ENCODE measurements at regions not wholly inside any gene's neighbourhood (a gene's known extent, or its start where the extent isn't known, plus 50 kb on each side); places are given as distances from the start of the nearest gene placed in this dataset.

GRCh38 chr1:189522441-189522840 lies 955.2 kb downstream of the BRINP3 start:
- no peak for DNase-seq (ENCODE audit: low spot score)
- no peak for ATAC-seq (ENCODE audit: low FRiP score)
- TF ChIP-seq, protein P1, sequence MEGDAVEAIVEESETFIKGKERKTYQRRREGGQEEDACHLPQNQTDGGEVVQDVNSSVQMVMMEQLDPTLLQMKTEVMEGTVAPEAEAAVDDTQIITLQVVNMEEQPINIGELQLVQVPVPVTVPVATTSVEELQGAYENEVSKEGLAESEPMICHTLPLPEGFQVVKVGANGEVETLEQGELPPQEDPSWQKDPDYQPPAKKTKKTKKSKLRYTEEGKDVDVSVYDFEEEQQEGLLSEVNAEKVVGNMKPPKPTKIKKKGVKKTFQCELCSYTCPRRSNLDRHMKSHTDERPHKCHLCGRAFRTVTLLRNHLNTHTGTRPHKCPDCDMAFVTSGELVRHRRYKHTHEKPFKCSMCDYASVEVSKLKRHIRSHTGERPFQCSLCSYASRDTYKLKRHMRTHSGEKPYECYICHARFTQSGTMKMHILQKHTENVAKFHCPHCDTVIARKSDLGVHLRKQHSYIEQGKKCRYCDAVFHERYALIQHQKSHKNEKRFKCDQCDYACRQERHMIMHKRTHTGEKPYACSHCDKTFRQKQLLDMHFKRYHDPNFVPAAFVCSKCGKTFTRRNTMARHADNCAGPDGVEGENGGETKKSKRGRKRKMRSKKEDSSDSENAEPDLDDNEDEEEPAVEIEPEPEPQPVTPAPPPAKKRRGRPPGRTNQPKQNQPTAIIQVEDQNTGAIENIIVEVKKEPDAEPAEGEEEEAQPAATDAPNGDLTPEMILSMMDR (IDR thresholded peaks at IDR 0.05), result no peak

- DNase-seq (ENCODE audit: low spot score), result no peak
- TF ChIP-seq, protein P1 (IDR thresholded peaks at IDR 0.05), result no peak
- no peak for ATAC-seq (ENCODE audit: low FRiP score)
These were observed 953.2 kb downstream of the BRINP3 start for GRCh38 chr1:189524501-189524900.

DNA sequence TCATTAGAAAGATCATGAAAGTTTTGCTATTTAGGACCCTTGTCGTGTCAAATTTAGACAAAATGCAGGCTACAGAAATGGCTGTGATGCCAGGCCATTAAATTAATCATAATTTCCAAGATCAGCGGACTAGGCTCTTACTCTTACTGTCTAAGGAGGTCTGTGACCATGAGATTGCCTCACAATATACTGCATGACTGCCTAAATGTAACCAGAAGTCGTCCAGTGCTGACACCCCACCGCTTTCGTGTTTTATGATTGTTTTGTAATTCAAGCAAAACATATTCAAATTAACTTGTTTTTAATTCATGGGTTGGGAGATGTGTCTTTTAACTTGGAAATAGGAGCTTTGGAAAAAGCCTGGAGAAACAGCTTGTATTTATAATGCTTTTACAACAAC lies 947.5 kb downstream of the BRINP3 start:
- TF ChIP-seq, protein P1 (IDR thresholded peaks at IDR 0.05), result no peak
- ATAC-seq (ENCODE audit: low FRiP score), result no peak
- no peak for DNase-seq (ENCODE audit: low spot score)

GRCh38 chr1:189538271-189538670 lies 939.4 kb downstream of the BRINP3 start:
- DNase-seq (ENCODE audit: low spot score) (no peak), ATAC-seq (ENCODE audit: low FRiP score) (no peak)
- TF ChIP-seq, protein P1 (IDR thresholded peaks at IDR 0.05), result no peak

GRCh38 chr1:189550498-189550897 lies 927.2 kb downstream of the BRINP3 start:
- no peak for DNase-seq (ENCODE audit: low spot score)
- ATAC-seq (ENCODE audit: low FRiP score), result no peak
- TF ChIP-seq, protein P1 (IDR thresholded peaks at IDR 0.05), result no peak

GRCh38 chr1:189563784-189564183 lies 913.9 kb downstream of the BRINP3 start:
- DNase-seq (ENCODE audit: low spot score) (no peak), ATAC-seq (ENCODE audit: low FRiP score) (no peak)
- TF ChIP-seq, protein P1 (IDR thresholded peaks at IDR 0.05), result no peak

GRCh38 chr1:189567890-189568289 lies 909.8 kb downstream of the BRINP3 start:
- ATAC-seq (ENCODE audit: low FRiP score) (no peak), DNase-seq (ENCODE audit: low spot score) (no peak)
- TF ChIP-seq, protein P1 (IDR thresholded peaks at IDR 0.05), result no peak

Data from omental fat pad (tissue), 3 donors.